HS-5 (cell line): ENCODE measurements at regions not wholly inside any gene's neighbourhood (a gene's known extent, or its start where the extent isn't known, plus 50 kb on each side); places are given as distances from the start of the nearest gene placed in this dataset.
"Not testable (repeated sequence)": the region's sequence is repeated elsewhere in the genome, so short reads cannot be mapped to it uniquely, and the experiment has no call there.

Experiments
- DNase-seq: peaks from one replicate; pipeline ENCODE4 v3.0.0-alpha.2; 2012; ENCODE audit warnings: low read depth

- no peak for DNase-seq
Observed at GRCh38 chr10:81444242-81444929, 430.6 kb upstream of the NRG3 start.

- DNase-seq: no peak
Observed at GRCh38 chr10:81450651-81451050, 424.3 kb upstream of the NRG3 start.

GRCh38 chr10:81472927-81473470 lies 402.0 kb upstream of the NRG3 start:
- DNase-seq: no peak

- no peak for DNase-seq
Observed at GRCh38 chr10:81473755-81474154, 401.2 kb upstream of the NRG3 start.

- DNase-seq: no peak
Observed at GRCh38 chr10:81479316-81479715, 395.7 kb upstream of the NRG3 start.

GRCh38 chr10:81496626-81497025 lies 378.4 kb upstream of the NRG3 start:
- no peak for DNase-seq

- no peak for DNase-seq
Observed at GRCh38 chr10:81498011-81498551, 376.9 kb upstream of the NRG3 start.

- no peak for DNase-seq
Observed at GRCh38 chr10:81502677-81503359, 372.2 kb upstream of the NRG3 start.

- not testable (repeated sequence) for DNase-seq
Observed at GRCh38 chr10:81505777-81506176, 369.2 kb upstream of the NRG3 start.

- DNase-seq: no peak
Observed at GRCh38 chr10:81514811-81515210, 360.2 kb upstream of the NRG3 start.

- DNase-seq: no peak
Observed at GRCh38 chr10:81520688-81521087, 354.3 kb upstream of the NRG3 start.

GRCh38 chr10:81524467-81524866 lies 350.5 kb upstream of the NRG3 start:
- no peak for DNase-seq

GRCh38 chr10:81532403-81532802 lies 342.6 kb upstream of the NRG3 start:
- DNase-seq: no peak

- no peak for DNase-seq
Observed at GRCh38 chr10:81534991-81535390, 340.0 kb upstream of the NRG3 start.

GRCh38 chr10:81541517-81541916 lies 333.5 kb upstream of the NRG3 start:
- no peak for DNase-seq

GRCh38 chr10:81546243-81546642 lies 328.8 kb upstream of the NRG3 start:
- no peak for DNase-seq

- DNase-seq: no peak
Observed at GRCh38 chr10:81548160-81548559, 326.8 kb upstream of the NRG3 start.

- DNase-seq: no peak
Observed at GRCh38 chr10:81564143-81564542, 310.9 kb upstream of the NRG3 start.

- no peak for DNase-seq
Observed at GRCh38 chr10:81569488-81569887, 305.5 kb upstream of the NRG3 start.

GRCh38 chr10:81570349-81570748 lies 304.6 kb upstream of the NRG3 start:
- no peak for DNase-seq

- no peak for DNase-seq
Observed at GRCh38 chr10:81570878-81571794, 303.9 kb upstream of the NRG3 start.

GRCh38 chr10:81575036-81575435 lies 300.0 kb upstream of the NRG3 start:
- no peak for DNase-seq
